ENCODE measurements at regions not wholly inside any gene's neighbourhood (a gene's known extent, or its start where the extent isn't known, plus 50 kb on each side); places are given as distances from the start of the nearest gene placed in this dataset.
A peak's percentile ranks its signal among the peaks of the same experiment; 100 is the strongest.
"Not testable (repeated sequence)": the region's sequence is repeated elsewhere in the genome, so short reads cannot be mapped to it uniquely, and the experiment has no call there.

- DNase-seq, result no peak
These were observed 284.1 kb upstream of the GRAMD2B start for GRCh38 chr5:126139086-126139485.

GRCh38 chr5:126139773-126140172 lies 283.4 kb upstream of the GRAMD2B start:
- DNase-seq, result no peak

GRCh38 chr5:126143622-126144021 lies 279.6 kb upstream of the GRAMD2B start:
- DNase-seq, result no peak

- not testable (repeated sequence) for DNase-seq
These were observed 272.9 kb upstream of the GRAMD2B start for GRCh38 chr5:126150319-126150718.

- DNase-seq, result not testable (repeated sequence)
These were observed 267.9 kb upstream of the GRAMD2B start for GRCh38 chr5:126155298-126155697.

- no peak for DNase-seq
These were observed 256.8 kb upstream of the GRAMD2B start for GRCh38 chr5:126166368-126166767.

GRCh38 chr5:126168785-126169184 lies 254.4 kb upstream of the GRAMD2B start:
- DNase-seq, result no peak

GRCh38 chr5:126171916-126172315 lies 251.3 kb upstream of the GRAMD2B start:
- no peak for DNase-seq

GRCh38 chr5:126172812-126173211 lies 250.4 kb upstream of the GRAMD2B start:
- DNase-seq, result no peak

- DNase-seq, result peak; percentile 73
These were observed 244.7 kb upstream of the GRAMD2B start for GRCh38 chr5:126178521-126178920.

- peak; percentile 71 for DNase-seq
These were observed 240.1 kb upstream of the GRAMD2B start for GRCh38 chr5:126182971-126183695.

- DNase-seq, result no peak
These were observed 238.7 kb upstream of the GRAMD2B start for GRCh38 chr5:126184474-126184873.

- DNase-seq, result no peak
These were observed 237.0 kb upstream of the GRAMD2B start for GRCh38 chr5:126186210-126186609.

- DNase-seq, result no peak
These were observed 234.4 kb upstream of the GRAMD2B start for GRCh38 chr5:126188804-126189203.

- DNase-seq, result no peak
These were observed 234.0 kb upstream of the GRAMD2B start for GRCh38 chr5:126189231-126189630.

GRCh38 chr5:126189862-126190261 lies 233.3 kb upstream of the GRAMD2B start:
- DNase-seq, result no peak

- no peak for DNase-seq
These were observed 231.0 kb upstream of the GRAMD2B start for GRCh38 chr5:126192226-126192625.

- no peak for DNase-seq
These were observed 227.7 kb upstream of the GRAMD2B start for GRCh38 chr5:126195410-126196100.

- DNase-seq, result no peak
These were observed 224.7 kb upstream of the GRAMD2B start for GRCh38 chr5:126198531-126198930.

- DNase-seq, result no peak
These were observed 223.7 kb upstream of the GRAMD2B start for GRCh38 chr5:126199467-126199866.

- no peak for DNase-seq
These were observed 214.5 kb upstream of the GRAMD2B start for GRCh38 chr5:126208691-126209090.

GRCh38 chr5:126210955-126211354 lies 212.3 kb upstream of the GRAMD2B start:
- DNase-seq, result no peak

- no peak for DNase-seq
These were observed 203.6 kb upstream of the GRAMD2B start for GRCh38 chr5:126219616-126220015.

GRCh38 chr5:126220725-126221124 lies 202.5 kb upstream of the GRAMD2B start:
- no peak for DNase-seq

GRCh38 chr5:126228934-126229333 lies 194.3 kb upstream of the GRAMD2B start:
- DNase-seq, result no peak
